Cardiac muscle cell (in vitro differentiated cells and primary cell): ENCODE measurements at regions not wholly inside any gene's neighbourhood (a gene's known extent, or its start where the extent isn't known, plus 50 kb on each side); places are given as distances from the start of the nearest gene placed in this dataset.

Source experiments
- DNase-seq, 2 donors: peaks; one replicate each; pipeline versions ENCODE4 v3.0.0 to v3.0.0-alpha.2; 2010 to 2017; ENCODE audit warnings: low read depth in 1 of 2, low spot score in 1 of 2
- H3K27ac ChIP-seq: fragments of 200-600 bp; sonication (generic); 2 replicates; pipeline ENCODE4 v1.5.1; 2016
- H3K27me3 ChIP-seq: fragments of 200-600 bp; sonication (generic); 2 replicates; pipeline ENCODE4 v1.6.0; 2016; ENCODE audit warnings: control low read depth
- H3K36me3 ChIP-seq: fragments of 200-600 bp; sonication (generic); 2 replicates; pipeline ENCODE4 v1.5.1; 2016; ENCODE audit warnings: control low read depth
- H3K4me1 ChIP-seq: fragments of 200-600 bp; sonication (generic); 2 replicates; pipeline ENCODE4 v1.8.1; 2017; ENCODE audit warnings: low read depth, mild to moderate bottlenecking, mixed run types
- H3K4me3 ChIP-seq: fragments of 200-600 bp; sonication (generic); 2 replicates; pipeline ENCODE4 v1.5.1; 2016; ENCODE audit warnings: mild to moderate bottlenecking
- H3K9me3 ChIP-seq: fragments of 200-600 bp; sonication (generic); 2 replicates; pipeline ENCODE4 v1.5.1; 2017; ENCODE audit warnings: low read depth, mild to moderate bottlenecking, control low read depth
- TF ChIP-seq, protein P1 (sequence below): IDR thresholded peaks from 2 replicates; pipeline ENCODE4 v1.5.1; 2012; ENCODE audit warnings: low read depth, mild to moderate bottlenecking, low read length

DNA sequence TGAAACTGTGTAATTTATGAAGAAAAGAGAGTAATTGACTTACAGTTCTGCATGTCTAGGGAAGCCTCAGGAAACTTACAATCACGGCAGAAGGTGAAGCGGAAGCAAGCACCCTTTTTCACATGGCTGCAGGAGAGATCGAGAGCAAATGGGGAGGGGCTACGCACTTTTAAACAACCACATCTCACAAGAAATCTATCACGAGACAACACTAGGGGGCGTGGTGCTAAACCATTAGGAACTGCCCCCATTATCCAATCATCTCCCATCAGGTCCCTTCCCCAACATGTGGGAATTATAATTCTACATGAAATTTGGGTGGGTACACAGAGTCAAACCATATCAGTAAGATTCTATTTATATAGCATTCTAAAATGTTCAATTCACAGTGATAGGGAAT, 114.8 kb upstream of the TRPC4 start:
- Histone ChIP-seq H3K9me3 (no peaks in the 10 kb centered on the region), H3K36me3 (no peaks in the 10 kb centered on the region), H3K4me1 (no peaks in the 10 kb centered on the region), H3K4me3 (no peak overlapping the region), H3K27ac (no peak overlapping the region), H3K27me3 (no peaks in the 10 kb centered on the region)
- no peak for DNase-seq
- TF ChIP-seq, protein P1, sequence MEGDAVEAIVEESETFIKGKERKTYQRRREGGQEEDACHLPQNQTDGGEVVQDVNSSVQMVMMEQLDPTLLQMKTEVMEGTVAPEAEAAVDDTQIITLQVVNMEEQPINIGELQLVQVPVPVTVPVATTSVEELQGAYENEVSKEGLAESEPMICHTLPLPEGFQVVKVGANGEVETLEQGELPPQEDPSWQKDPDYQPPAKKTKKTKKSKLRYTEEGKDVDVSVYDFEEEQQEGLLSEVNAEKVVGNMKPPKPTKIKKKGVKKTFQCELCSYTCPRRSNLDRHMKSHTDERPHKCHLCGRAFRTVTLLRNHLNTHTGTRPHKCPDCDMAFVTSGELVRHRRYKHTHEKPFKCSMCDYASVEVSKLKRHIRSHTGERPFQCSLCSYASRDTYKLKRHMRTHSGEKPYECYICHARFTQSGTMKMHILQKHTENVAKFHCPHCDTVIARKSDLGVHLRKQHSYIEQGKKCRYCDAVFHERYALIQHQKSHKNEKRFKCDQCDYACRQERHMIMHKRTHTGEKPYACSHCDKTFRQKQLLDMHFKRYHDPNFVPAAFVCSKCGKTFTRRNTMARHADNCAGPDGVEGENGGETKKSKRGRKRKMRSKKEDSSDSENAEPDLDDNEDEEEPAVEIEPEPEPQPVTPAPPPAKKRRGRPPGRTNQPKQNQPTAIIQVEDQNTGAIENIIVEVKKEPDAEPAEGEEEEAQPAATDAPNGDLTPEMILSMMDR = no peak

DNA sequence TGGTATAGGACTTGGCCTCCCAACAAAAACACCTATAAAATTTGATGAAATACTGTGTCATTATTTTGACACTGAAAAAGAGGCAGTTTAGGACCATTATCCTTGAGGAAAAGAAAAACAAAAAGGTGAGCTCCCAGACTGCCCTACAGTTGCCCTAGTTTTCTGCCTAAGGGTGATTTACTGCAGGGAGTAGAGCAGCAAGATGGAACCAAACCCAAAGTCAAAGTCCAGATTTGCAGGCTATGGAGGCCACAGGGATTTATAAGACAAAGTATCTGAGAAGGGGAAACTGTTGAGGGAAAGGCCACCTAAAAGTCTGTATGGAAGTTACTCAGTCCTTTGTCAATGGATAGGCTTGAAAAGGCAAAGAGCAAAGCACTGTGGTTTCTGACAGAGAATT, 112.4 kb upstream of the TRPC4 start:
- DNase-seq = no peak
- Histone ChIP-seq H3K9me3 (no peaks in the 10 kb centered on the region), H3K4me1 (no peaks in the 10 kb centered on the region), H3K27me3 (no peaks in the 10 kb centered on the region), H3K27ac (no peak overlapping the region), H3K36me3 (no peaks in the 10 kb centered on the region), H3K4me3 (no peak overlapping the region)
- TF ChIP-seq, protein P1 = no peak

DNA sequence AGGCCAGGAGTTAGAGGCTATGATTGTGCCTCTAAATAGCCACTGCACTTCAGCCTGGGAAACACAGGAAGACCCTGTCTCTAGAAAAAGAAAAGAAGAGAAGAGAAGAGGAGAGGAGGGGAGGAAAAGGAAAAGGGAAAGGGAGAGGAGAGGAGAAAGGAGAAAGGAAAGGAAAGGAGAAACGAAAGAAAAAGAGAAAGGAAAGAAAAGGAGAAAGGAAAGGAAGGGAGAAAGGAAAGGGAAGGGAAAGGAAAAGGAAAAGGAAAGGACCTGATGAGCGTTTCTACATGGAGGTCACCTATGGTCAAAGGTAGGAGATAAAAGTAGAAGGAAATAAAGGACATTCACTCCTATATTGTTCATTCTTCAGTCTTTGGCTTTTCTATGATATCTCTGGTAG, 109.1 kb upstream of the TRPC4 start:
- TF ChIP-seq, protein P1 = no peak
- H3K4me1 ChIP-seq = no peaks in the 10 kb centered on the region
- H3K27me3 ChIP-seq = no peaks in the 10 kb centered on the region

DNA sequence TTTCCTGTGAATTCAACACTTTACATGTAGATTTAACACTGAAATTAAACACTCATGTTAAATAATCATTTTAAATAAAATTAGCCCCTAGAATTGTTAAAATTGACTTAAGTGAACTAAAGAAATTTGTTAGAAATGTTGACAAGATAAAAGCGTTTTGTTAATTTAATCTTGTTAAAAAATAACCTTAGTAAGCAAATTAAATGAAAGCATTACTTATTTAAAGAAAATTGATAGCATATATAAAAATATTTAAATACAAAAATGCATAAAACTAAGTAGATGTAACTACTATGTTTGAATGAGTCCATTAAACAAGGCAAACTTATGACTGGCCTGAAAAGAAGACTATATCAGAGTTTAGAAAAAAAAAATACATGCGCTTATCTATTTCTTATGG, 99.0 kb upstream of the TRPC4 start:
- Histone ChIP-seq H3K9me3 (no peaks in the 10 kb centered on the region), H3K27me3 (no peaks in the 10 kb centered on the region), H3K4me3 (no peak overlapping the region), H3K27ac (no peak overlapping the region), H3K36me3 (no peaks in the 10 kb centered on the region), H3K4me1 (no peaks in the 10 kb centered on the region)
- DNase-seq = no peak
- TF ChIP-seq, protein P1 = no peak

More for the DNA sequence above, 109.1 kb upstream of the TRPC4 start:
- Histone ChIP-seq H3K9me3 (no peaks in the 10 kb centered on the region), H3K36me3 (no peaks in the 10 kb centered on the region), H3K27ac (no peak overlapping the region), H3K4me3 (no peak overlapping the region)
- no peak for DNase-seq

DNA sequence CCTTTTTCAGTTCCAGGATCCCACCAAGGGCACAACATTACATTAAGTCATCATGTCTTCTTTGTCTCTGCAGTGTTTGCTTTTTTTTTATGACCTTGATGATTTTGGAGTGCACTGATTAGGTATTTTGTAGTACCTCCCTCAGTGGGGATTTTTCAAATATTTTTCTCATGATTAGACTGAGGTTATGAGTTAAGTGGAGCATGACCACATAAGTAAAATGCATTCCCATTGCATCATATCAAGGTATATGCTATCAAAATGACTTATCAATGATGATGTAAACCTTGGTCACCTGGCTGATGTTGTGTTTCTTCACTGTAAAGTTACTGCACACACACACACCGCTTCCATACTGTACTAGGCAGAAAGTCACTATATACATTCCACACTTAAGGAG, 96.7 kb upstream of the TRPC4 start:
- no peaks in the 10 kb centered on the region for H3K27me3 ChIP-seq
- H3K27ac ChIP-seq = no peak overlapping the region
- TF ChIP-seq, protein P1 = no peak
- no peaks in the 10 kb centered on the region for H3K9me3 ChIP-seq
- no peaks in the 10 kb centered on the region for H3K36me3 ChIP-seq
- H3K4me1 ChIP-seq = no peaks in the 10 kb centered on the region
- no peak for DNase-seq
- H3K4me3 ChIP-seq = no peak overlapping the region

DNA sequence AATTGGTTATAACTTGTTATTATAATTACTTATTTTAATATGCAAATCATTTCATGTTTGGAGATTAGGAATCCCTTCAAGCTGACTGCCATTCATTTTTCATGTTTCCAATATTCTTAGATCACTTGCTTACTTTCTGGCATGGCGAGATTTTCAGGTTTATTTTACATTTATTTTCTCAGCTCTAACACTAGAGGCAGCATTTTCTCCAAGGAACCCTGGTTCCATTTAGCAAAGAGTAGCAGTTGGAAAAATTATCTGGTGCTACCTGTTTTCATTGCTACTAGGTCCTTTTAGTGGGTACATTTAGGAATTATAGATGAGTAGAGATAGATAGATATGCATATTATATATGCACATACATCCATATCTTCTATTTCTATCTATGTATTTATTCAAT, 90.9 kb upstream of the TRPC4 start:
- Histone ChIP-seq H3K27ac (no peak overlapping the region), H3K36me3 (no peaks in the 10 kb centered on the region), H3K4me3 (no peak overlapping the region), H3K4me1 (no peaks in the 10 kb centered on the region), H3K9me3 (no peaks in the 10 kb centered on the region), H3K27me3 (no peaks in the 10 kb centered on the region)
- peak in 1 of 2 donors; percentile 5 for DNase-seq
- TF ChIP-seq, protein P1 = peak; percentile 31
